DOHH2 (cell line): ENCODE measurements at regions not wholly inside any gene's neighbourhood (a gene's known extent, or its start where the extent isn't known, plus 50 kb on each side); places are given as distances from the start of the nearest gene placed in this dataset.

Source experiments
- H3F3A ChIP-seq: fragments of 200-600 bp; sonication (generic), shearing (Covaris generic); 2 replicates; pipeline ENCODE4 v1.6.0; 2016; ENCODE audit warnings: antibody characterized with exemption, mild to moderate bottlenecking; ENCODE audit not compliant: control insufficient read depth, insufficient read depth
- H3K27ac ChIP-seq: fragments of 200-600 bp; sonication (generic); 2 replicates; pipeline ENCODE4 v1.5.1; 2014; ENCODE audit warnings: low read depth, mild to moderate bottlenecking, low read length, moderate library complexity
- H3K27me3 ChIP-seq: fragments of 200-600 bp; sonication (generic); 2 replicates; pipeline ENCODE4 v1.6.1; 2014; ENCODE audit warnings: mild to moderate bottlenecking, low read length, mixed read lengths; ENCODE audit not compliant: control insufficient read depth
- H3K36me3 ChIP-seq: fragments of 200-600 bp; sonication (generic); 2 replicates; pipeline ENCODE4 v1.6.1; 2014; ENCODE audit warnings: mild to moderate bottlenecking, low read length, moderate library complexity, mixed read lengths; ENCODE audit not compliant: control insufficient read depth
- H3K4me1 ChIP-seq: fragments of 200-600 bp; sonication (generic); 2 replicates; pipeline ENCODE4 v1.6.1; 2014; ENCODE audit warnings: mild to moderate bottlenecking, low read length, mixed read lengths; ENCODE audit not compliant: control insufficient read depth
- H3K4me2 ChIP-seq: fragments of 200-600 bp; sonication (generic); 2 replicates; pipeline ENCODE4 v1.6.0; 2014; ENCODE audit warnings: mild to moderate bottlenecking, low read length, moderate library complexity
- H3K4me3 ChIP-seq: fragments of 200-600 bp; sonication (generic); 2 replicates; pipeline ENCODE4 v1.5.1; 2014; ENCODE audit warnings: mild to moderate bottlenecking, low read length, mixed read lengths
- H3K79me2 ChIP-seq: fragments of 200-600 bp; sonication (generic); 2 replicates; pipeline ENCODE4 v1.6.1; 2014; ENCODE audit warnings: mild to moderate bottlenecking, low read length, mixed read lengths; ENCODE audit not compliant: control insufficient read depth
- H3K9me2 ChIP-seq: fragments of 200-600 bp; sonication (generic); replicated peaks from 2 replicates; pipeline ENCODE4 v1.6.1; 2014; ENCODE audit warnings: mild to moderate bottlenecking, low read length, mixed read lengths; ENCODE audit not compliant: control insufficient read depth
- H3K9me3 ChIP-seq: fragments of 200-600 bp; sonication (generic); 2 replicates; pipeline ENCODE4 v1.6.1; 2014; ENCODE audit warnings: antibody characterized with exemption, low read length, mixed read lengths; ENCODE audit not compliant: control insufficient read depth, insufficient read depth
- H4K20me1 ChIP-seq: fragments of 200-600 bp; sonication (generic); 2 replicates; pipeline ENCODE4 v1.6.0; 2014; ENCODE audit warnings: low read depth, mild to moderate bottlenecking, antibody characterized with exemption, low read length, moderate library complexity; ENCODE audit not compliant: control insufficient read depth, insufficient read depth
- EZH2phosphoT487 ChIP-seq: fragments of 200-600 bp; sonication (generic); IDR thresholded peaks from 2 replicates; pipeline ENCODE4 v1.6.1; 2017; ENCODE audit warnings: borderline replicate concordance, mild to moderate bottlenecking, antibody characterized with exemption, low read length, moderate library complexity, mixed read lengths
- TF ChIP-seq, protein P1 (sequence below): fragments of 200-600 bp; sonication (generic); IDR thresholded peaks from one replicate; pipeline ENCODE4 v1.5.1; 2014; ENCODE audit warnings: antibody characterized with exemption, mild to moderate bottlenecking, low read depth, low read length; ENCODE audit not compliant: poor library complexity, severe bottlenecking

DNA sequence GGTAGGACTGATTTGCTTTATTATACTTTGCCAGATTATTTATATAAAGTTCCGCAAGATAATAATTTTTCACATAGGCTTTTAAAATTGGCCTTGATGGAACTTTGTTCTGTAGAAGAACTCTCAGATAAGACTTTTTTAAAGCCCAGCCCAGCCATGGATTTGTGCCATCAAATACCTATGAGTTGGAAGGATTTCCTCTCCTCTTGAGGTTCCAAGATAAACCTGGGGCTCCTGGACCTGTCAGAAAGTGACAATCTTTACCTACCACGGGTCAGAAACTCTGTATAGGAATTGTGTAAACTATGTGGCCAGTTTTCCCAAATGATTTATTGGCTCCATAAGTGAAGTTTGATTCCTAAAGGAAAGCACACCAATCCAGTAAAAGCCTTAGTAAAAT, 271.9 kb upstream of the GRID2 start:
- Histone ChIP-seq H3K4me2 (no peak overlapping the region), H3K27me3 (no peaks in the 10 kb centered on the region), H3K36me3 (no peaks in the 10 kb centered on the region), H3K4me3 (no peak overlapping the region), H3K4me1 (no peaks in the 10 kb centered on the region), H3F3A (no peaks in the 10 kb centered on the region), H4K20me1 (no peaks in the 10 kb centered on the region), H3K9me3 (no peaks in the 10 kb centered on the region), H3K9me2 (no peaks in the 10 kb centered on the region), H3K27ac (no peak overlapping the region), H3K79me2 (no peaks in the 10 kb centered on the region)
- TF ChIP-seq, protein P1, sequence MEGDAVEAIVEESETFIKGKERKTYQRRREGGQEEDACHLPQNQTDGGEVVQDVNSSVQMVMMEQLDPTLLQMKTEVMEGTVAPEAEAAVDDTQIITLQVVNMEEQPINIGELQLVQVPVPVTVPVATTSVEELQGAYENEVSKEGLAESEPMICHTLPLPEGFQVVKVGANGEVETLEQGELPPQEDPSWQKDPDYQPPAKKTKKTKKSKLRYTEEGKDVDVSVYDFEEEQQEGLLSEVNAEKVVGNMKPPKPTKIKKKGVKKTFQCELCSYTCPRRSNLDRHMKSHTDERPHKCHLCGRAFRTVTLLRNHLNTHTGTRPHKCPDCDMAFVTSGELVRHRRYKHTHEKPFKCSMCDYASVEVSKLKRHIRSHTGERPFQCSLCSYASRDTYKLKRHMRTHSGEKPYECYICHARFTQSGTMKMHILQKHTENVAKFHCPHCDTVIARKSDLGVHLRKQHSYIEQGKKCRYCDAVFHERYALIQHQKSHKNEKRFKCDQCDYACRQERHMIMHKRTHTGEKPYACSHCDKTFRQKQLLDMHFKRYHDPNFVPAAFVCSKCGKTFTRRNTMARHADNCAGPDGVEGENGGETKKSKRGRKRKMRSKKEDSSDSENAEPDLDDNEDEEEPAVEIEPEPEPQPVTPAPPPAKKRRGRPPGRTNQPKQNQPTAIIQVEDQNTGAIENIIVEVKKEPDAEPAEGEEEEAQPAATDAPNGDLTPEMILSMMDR, result no peak
- no peak for TF ChIP-seq EZH2phosphoT487

DNA sequence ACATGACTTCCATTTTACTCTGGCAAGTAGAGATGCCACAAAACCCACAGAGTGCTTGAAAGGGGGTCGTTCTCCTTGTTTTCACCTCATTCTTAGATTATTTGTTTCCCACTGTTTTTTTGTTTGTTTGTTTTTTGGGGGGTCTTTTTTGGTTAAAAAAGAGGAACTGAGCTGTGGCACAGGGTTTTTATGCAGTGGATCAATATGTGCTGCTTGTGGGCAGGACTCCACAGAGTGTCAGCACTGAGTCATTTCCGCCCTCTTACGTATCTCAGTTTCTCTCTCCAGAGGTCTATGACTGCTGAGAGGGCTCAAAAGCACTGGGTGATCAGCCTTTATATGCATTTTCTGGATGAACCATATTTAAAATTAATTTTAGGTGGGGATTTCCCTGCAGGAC, 268.1 kb upstream of the GRID2 start:
- Histone ChIP-seq H4K20me1 (no peaks in the 10 kb centered on the region), H3K4me2 (no peak overlapping the region), H3K9me2 (no peaks in the 10 kb centered on the region), H3K4me1 (no peaks in the 10 kb centered on the region), H3K27me3 (no peaks in the 10 kb centered on the region), H3K36me3 (no peaks in the 10 kb centered on the region), H3K79me2 (no peaks in the 10 kb centered on the region), H3K9me3 (no peaks in the 10 kb centered on the region), H3K4me3 (no peak overlapping the region), H3K27ac (no peak overlapping the region), H3F3A (no peaks in the 10 kb centered on the region)
- TF ChIP-seq, protein P1, result no peak
- no peak for TF ChIP-seq EZH2phosphoT487

DNA sequence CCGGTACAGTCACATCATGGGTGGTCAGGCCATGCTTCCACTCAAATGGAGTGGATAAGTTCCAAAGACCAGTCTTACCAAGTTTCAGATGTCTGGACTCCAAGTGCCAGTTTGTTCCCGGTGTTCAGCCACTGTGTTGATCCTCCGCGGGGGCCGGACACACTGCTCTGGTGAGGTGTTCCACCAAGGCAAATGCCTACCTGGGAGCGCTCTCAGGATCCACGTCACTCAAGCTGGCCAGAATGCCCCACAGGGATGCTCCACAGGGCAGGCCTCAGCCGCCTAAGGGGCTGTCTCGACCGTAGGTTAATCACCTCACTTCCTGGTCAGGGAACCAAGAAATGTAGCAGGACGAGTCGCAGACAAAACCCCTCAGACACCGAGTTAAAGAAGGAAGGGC, 258.0 kb upstream of the GRID2 start:
- no peaks in the 10 kb centered on the region for H3K9me3 ChIP-seq
- no peaks in the 10 kb centered on the region for H3F3A ChIP-seq
- no peaks in the 10 kb centered on the region for H3K27me3 ChIP-seq
- no peaks in the 10 kb centered on the region for H3K9me2 ChIP-seq
- no peak overlapping the region for H3K27ac ChIP-seq
- no peaks in the 10 kb centered on the region for H4K20me1 ChIP-seq
- H3K4me1 ChIP-seq, result no peaks in the 10 kb centered on the region
- H3K4me2 ChIP-seq, result no peak overlapping the region
- no peak overlapping the region for H3K4me3 ChIP-seq
- H3K79me2 ChIP-seq, result no peaks in the 10 kb centered on the region
- no peaks in the 10 kb centered on the region for H3K36me3 ChIP-seq
- no peak for TF ChIP-seq EZH2phosphoT487
- TF ChIP-seq, protein P1, result no peak
